D721Med (cell line): ENCODE measurements at regions not wholly inside any gene's neighbourhood (a gene's known extent, or its start where the extent isn't known, plus 50 kb on each side); places are given as distances from the start of the nearest gene placed in this dataset.

ENCODE experiments used
- DNase-seq: peaks from one replicate; pipeline ENCODE4 v3.0.0; 2011; ENCODE audit warnings: low spot score; ENCODE audit not compliant: insufficient read length
- FAIRE-seq: peaks from 2 replicates; lab custom pipeline; 2011; peaks lifted over from hg19 to GRCh38; lab: Jason Lieb, UNC
- CTCF ChIP-seq: IDR thresholded peaks from 2 replicates; pipeline ENCODE4 v1.5.1; 2012; ENCODE audit warnings: mild to moderate bottlenecking, control low read depth; ENCODE audit not compliant: insufficient read depth; ENCODE audit errors: missing control alignments

GRCh38 chr13:57353831-57354230, 186.8 kb downstream of the PRR20E start:
- FAIRE-seq (no peak), DNase-seq (no peak)
- no peak for TF ChIP-seq CTCF

GRCh38 chr13:57375876-57376275, 208.9 kb downstream of the PRR20E start:
- DNase-seq (no peak), FAIRE-seq (no peak)
- TF ChIP-seq CTCF: no peak

- peak; percentile 88 for FAIRE-seq
- DNase-seq: no peak
- no peak for TF ChIP-seq CTCF
Measured at GRCh38 chr13:57408312-57408711, 223.2 kb upstream of the PCDH17 start.

GRCh38 chr13:57409121-57409520, 222.4 kb upstream of the PCDH17 start:
- DNase-seq (no peak), FAIRE-seq (no peak)
- TF ChIP-seq CTCF: no peak

- no peak for DNase-seq
- no peak for FAIRE-seq
- TF ChIP-seq CTCF: no peak
Measured at GRCh38 chr13:57409656-57410055, 221.9 kb upstream of the PCDH17 start.

- no peak for FAIRE-seq
- DNase-seq: no peak
- no peak for TF ChIP-seq CTCF
Measured at GRCh38 chr13:57418067-57418677, 213.4 kb upstream of the PCDH17 start.

GRCh38 chr13:57424379-57424778, 207.2 kb upstream of the PCDH17 start:
- TF ChIP-seq CTCF: no peak
- DNase-seq (no peak), FAIRE-seq (no peak)
